CD14-positive monocyte (primary cell): ENCODE measurements at regions not wholly inside any gene's neighbourhood (a gene's known extent, or its start where the extent isn't known, plus 50 kb on each side); places are given as distances from the start of the nearest gene placed in this dataset.

Experiments
- DNase-seq, 3 donors: peaks; one replicate each; pipeline ENCODE4 v3.0.0-alpha.2; 2011 to 2022
- H2AFZ ChIP-seq: 2 replicates; pipeline ENCODE4 v1.6.0; 2012; ENCODE audit warnings: mild to moderate bottlenecking, low read depth, low read length, inconsistent platforms; ENCODE audit not compliant: insufficient read depth, poor library complexity, severe bottlenecking
- H3K27ac ChIP-seq, 2 donors: 1 replicate in 1 of 2; 2 replicates in 1 of 2; pipeline ENCODE4 v1.5.1; 2012 to 2013; ENCODE audit warnings: low read length in 2 of 2, control low read depth in 1 of 2, inconsistent platforms in 1 of 2, low read depth in 1 of 2, mild to moderate bottlenecking in 1 of 2
- H3K27me3 ChIP-seq, 2 donors: one replicate each; pipeline versions ENCODE4 v1.6.0 to v1.6.1; 2011 to 2013; ENCODE audit warnings: low read length in 2 of 2; ENCODE audit not compliant: control insufficient read depth in 2 of 2, insufficient read depth in 2 of 2
- H3K36me3 ChIP-seq, 2 donors: replicated peaks in 1 of 2; 1 replicate in 1 of 2; 2 replicates in 1 of 2; pipeline versions ENCODE4 v1.5.1 to v1.6.1; 2012 to 2013; ENCODE audit warnings: low read length in 2 of 2, control low read depth in 1 of 2, inconsistent platforms in 1 of 2, mild to moderate bottlenecking in 1 of 2; ENCODE audit not compliant: insufficient read depth in 2 of 2, control insufficient read depth in 1 of 2
- H3K4me1 ChIP-seq, 2 donors: 1 replicate in 1 of 2; 2 replicates in 1 of 2; pipeline versions ENCODE4 v1.5.1 to v1.6.1; 2012 to 2013; ENCODE audit warnings: low read length in 2 of 2, control low read depth in 1 of 2, inconsistent platforms in 1 of 2, mild to moderate bottlenecking in 1 of 2, moderate library complexity in 1 of 2; ENCODE audit not compliant: insufficient read depth in 2 of 2, control insufficient read depth in 1 of 2
- H3K4me2 ChIP-seq: replicated peaks from 2 replicates; pipeline ENCODE3; 2012; ENCODE audit warnings: low read length, moderate library complexity, mild to moderate bottlenecking; ENCODE audit not compliant: poor library complexity, severe bottlenecking; ENCODE audit errors: extremely low read depth
- H3K4me3 ChIP-seq, 3 experiments: fragments of 200-600 bp in 1 of 3; sonication (generic) in 1 of 3; replicated peaks in 1 of 3; 1 replicate in 2 of 3; 2 replicates in 1 of 3; pipeline ENCODE4 v1.5.1; 2011 to 2013; ENCODE audit warnings: low read length in 3 of 3, mild to moderate bottlenecking in 3 of 3, control low read depth in 2 of 3, low read depth in 2 of 3, inconsistent platforms in 1 of 3, moderate library complexity in 1 of 3
- H3K79me2 ChIP-seq: 2 replicates; pipeline ENCODE4 v1.6.0; 2012; ENCODE audit warnings: mild to moderate bottlenecking, control low read depth, inconsistent platforms, low read length, moderate library complexity; ENCODE audit not compliant: insufficient read depth
- H3K9ac ChIP-seq: 2 replicates; pipeline ENCODE4 v1.6.0; 2017; ENCODE audit warnings: low read length, mild to moderate bottlenecking; ENCODE audit not compliant: insufficient read depth, poor library complexity, severe bottlenecking
- H3K9me3 ChIP-seq, 2 donors: replicated peaks in 1 of 2; 1 replicate in 1 of 2; 2 replicates in 1 of 2; pipeline versions ENCODE4 v1.5.1 to v1.6.1; 2012 to 2013; ENCODE audit warnings: low read length in 2 of 2, control low read depth in 1 of 2; ENCODE audit not compliant: control insufficient read depth in 1 of 2, insufficient read depth in 1 of 2
- H4K20me1 ChIP-seq: 2 replicates; pipeline ENCODE4 v1.6.0; 2012; ENCODE audit warnings: mild to moderate bottlenecking, low read length, control low read depth, moderate library complexity; ENCODE audit not compliant: insufficient read depth
- H3K27ac Mint-ChIP-seq, 7 donors: one replicate each; pipeline ENCODE4 v1.8.0; 2020; ENCODE audit warnings: mild to moderate bottlenecking in 7 of 7, mixed read lengths in 7 of 7, moderate library complexity in 6 of 7, inconsistent platforms in 2 of 7
- H3K27me3 Mint-ChIP-seq, 3 donors: one replicate each; pipeline ENCODE4 v1.8.0; 2021 to 2022; ENCODE audit warnings: low read depth in 3 of 3, mild to moderate bottlenecking in 3 of 3, mixed read lengths in 3 of 3, moderate library complexity in 3 of 3, inconsistent platforms in 1 of 3
- H3K36me3 Mint-ChIP-seq, 2 donors: one replicate each; pipeline ENCODE4 v1.8.0; 2020; ENCODE audit warnings: mixed read lengths in 2 of 2, inconsistent platforms in 1 of 2, mild to moderate bottlenecking in 1 of 2
- H3K4me1 Mint-ChIP-seq: one replicate; pipeline ENCODE4 v1.8.0; 2020; ENCODE audit warnings: mild to moderate bottlenecking, mixed read lengths
- H3K4me3 Mint-ChIP-seq, 2 donors: one replicate each; pipeline ENCODE4 v1.8.0; 2020; ENCODE audit warnings: mild to moderate bottlenecking in 2 of 2, mixed read lengths in 2 of 2, moderate library complexity in 1 of 2
- H3K9me3 Mint-ChIP-seq, 7 donors: one replicate each; pipeline ENCODE4 v1.8.0; 2020 to 2022; ENCODE audit warnings: mixed read lengths in 7 of 7, mild to moderate bottlenecking in 6 of 7, moderate library complexity in 6 of 7, inconsistent platforms in 2 of 7
- WGBS: methylation state at CpG from one replicate; pipeline ENCODE4 v1.1.5; 2013; ENCODE audit warnings: missing lambda C conversion rate; ENCODE audit not compliant: insufficient coverage; 5-methylcytosine and 5-hydroxymethylcytosine counted together
- intact Hi-C, 2 donors: fragments of 100-400 bp; cut with micrococcal nuclease; formaldehyde crosslinking; loops; one replicate each; pipeline versions ENCODE4 v1.15.0 to v1.15.1; 2023
- TF ChIP-seq, protein P1 (sequence below): fragments of 200-600 bp; IDR thresholded peaks from one replicate; pipeline ENCODE4 v1.8.0; 2022; ENCODE audit warnings: antibody characterized with exemption, mild to moderate bottlenecking

DNA sequence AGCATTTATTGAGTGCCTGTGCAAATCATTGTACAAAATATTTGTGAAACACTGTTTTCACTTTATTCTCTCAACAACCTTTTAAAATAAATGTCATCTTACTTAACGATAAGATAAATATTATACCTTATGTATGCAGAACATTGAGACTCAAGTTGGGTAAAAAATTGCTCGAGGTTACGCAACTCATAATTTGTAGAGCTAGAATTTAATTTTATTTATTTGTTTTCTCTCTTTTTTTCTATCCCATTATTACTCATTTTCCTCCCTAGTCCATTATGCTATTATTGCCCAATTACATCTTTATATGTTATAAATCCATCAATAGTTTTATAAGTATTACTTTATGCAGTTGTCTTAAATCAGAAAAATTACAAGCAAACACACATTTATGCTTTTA, 77.4 kb upstream of the ELOVL5 start:
- H3K4me2 ChIP-seq: no peak overlapping the region
- TF ChIP-seq, protein P1, sequence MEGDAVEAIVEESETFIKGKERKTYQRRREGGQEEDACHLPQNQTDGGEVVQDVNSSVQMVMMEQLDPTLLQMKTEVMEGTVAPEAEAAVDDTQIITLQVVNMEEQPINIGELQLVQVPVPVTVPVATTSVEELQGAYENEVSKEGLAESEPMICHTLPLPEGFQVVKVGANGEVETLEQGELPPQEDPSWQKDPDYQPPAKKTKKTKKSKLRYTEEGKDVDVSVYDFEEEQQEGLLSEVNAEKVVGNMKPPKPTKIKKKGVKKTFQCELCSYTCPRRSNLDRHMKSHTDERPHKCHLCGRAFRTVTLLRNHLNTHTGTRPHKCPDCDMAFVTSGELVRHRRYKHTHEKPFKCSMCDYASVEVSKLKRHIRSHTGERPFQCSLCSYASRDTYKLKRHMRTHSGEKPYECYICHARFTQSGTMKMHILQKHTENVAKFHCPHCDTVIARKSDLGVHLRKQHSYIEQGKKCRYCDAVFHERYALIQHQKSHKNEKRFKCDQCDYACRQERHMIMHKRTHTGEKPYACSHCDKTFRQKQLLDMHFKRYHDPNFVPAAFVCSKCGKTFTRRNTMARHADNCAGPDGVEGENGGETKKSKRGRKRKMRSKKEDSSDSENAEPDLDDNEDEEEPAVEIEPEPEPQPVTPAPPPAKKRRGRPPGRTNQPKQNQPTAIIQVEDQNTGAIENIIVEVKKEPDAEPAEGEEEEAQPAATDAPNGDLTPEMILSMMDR: no peak
- no peak for DNase-seq
- no peak overlapping the region for H3K27ac Mint-ChIP-seq
- H3K36me3 ChIP-seq: no peaks in the 10 kb centered on the region
- no peak overlapping the region for H3K4me3 ChIP-seq
- H3K4me1 ChIP-seq: no peaks in the 10 kb centered on the region
- H3K27ac ChIP-seq: no peak overlapping the region
- no peaks in the 10 kb centered on the region for H3K36me3 Mint-ChIP-seq
- no peak overlapping the region for H2AFZ ChIP-seq
- peaks cover 0 to 3% (median 2%) of the 10 kb centered on the region in 3 donors for H3K27me3 Mint-ChIP-seq
- no peak overlapping the region for H3K9ac ChIP-seq
- H3K79me2 ChIP-seq: no peaks in the 10 kb centered on the region
- peaks cover 11% of the 10 kb centered on the region for H3K4me1 Mint-ChIP-seq
- no peaks in the 10 kb centered on the region for H3K9me3 ChIP-seq
- no CpG with 5 or more reads among the region's 3 CpGs for WGBS
- no peak overlapping the region for H3K4me3 Mint-ChIP-seq
- no peaks in the 10 kb centered on the region for H4K20me1 ChIP-seq
- H3K27me3 ChIP-seq: no peaks in the 10 kb centered on the region
- no peaks in the 10 kb centered on the region for H3K9me3 Mint-ChIP-seq
- intact Hi-C loops: no loop called here

DNA sequence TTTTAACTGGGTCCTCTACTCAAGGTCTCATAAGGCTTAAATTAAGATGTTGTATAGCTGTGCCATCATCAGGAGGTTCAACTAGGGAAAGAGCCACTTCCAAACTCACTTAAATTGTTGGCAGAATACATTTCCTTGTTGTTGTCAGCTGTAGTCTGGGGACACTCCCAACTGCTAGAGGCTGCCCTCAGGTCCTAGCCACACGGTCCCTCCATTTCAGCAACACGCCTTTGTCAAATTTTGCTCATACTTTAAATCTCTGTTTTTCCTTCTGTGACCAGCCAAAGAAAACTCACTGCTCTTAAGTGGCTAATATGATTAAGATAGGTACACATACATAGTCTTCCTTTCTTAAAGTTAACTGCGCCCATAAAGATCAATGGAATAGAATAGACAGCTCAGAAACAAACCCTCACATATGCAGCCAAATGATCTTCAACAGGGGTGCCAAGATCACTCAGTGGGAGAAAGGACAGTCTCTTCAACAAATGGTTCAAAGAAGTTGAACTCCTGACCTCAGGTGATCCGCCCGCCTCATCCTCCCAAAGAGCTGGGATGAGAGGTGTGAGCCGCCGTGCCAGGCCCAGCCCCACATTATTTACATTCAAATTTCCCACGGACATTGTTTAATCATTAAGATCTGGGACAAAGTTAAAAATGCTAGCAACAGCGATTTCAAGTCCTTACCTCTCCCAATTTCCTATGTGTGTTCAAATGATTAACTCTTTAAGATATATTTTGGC, 76.4 kb upstream of the ELOVL5 start:
- Histone ChIP-seq H3K27me3 (no peaks in the 10 kb centered on the region), H3K9me3 (no peaks in the 10 kb centered on the region), H3K4me2 (no peak overlapping the region), H3K4me3 (no peak overlapping the region), H2AFZ (no peak overlapping the region), H3K27ac (no peak overlapping the region), H3K79me2 (no peaks in the 10 kb centered on the region), H3K4me1 (no peaks in the 10 kb centered on the region), H4K20me1 (no peaks in the 10 kb centered on the region), H3K9ac (no peak overlapping the region), H3K36me3 (no peaks in the 10 kb centered on the region)
- no peaks in the 10 kb centered on the region for H3K36me3 Mint-ChIP-seq
- intact Hi-C loops: no loop called here
- TF ChIP-seq, protein P1: no peak
- no CpG with 5 or more reads among the region's 9 CpGs for WGBS
- H3K27me3 Mint-ChIP-seq: peaks cover 0 to 3% (median 2%) of the 10 kb centered on the region in 3 donors
- no peak overlapping the region for H3K27ac Mint-ChIP-seq
- H3K9me3 Mint-ChIP-seq: no peaks in the 10 kb centered on the region
- H3K4me3 Mint-ChIP-seq: no peak overlapping the region
- DNase-seq: no peak
- H3K4me1 Mint-ChIP-seq: peaks cover 11% of the 10 kb centered on the region
